NCI-H510A (cell line): ENCODE measurements at regions not wholly inside any gene's neighbourhood (a gene's known extent, or its start where the extent isn't known, plus 50 kb on each side); places are given as distances from the start of the nearest gene placed in this dataset.
"Not testable (repeated sequence)": the region's sequence is repeated elsewhere in the genome, so short reads cannot be mapped to it uniquely, and the experiment has no call there.

Experiments
- DNase-seq: peaks from one replicate; lab custom pipeline; 2025; lab: John Stamatoyannopoulos, UW

DNA sequence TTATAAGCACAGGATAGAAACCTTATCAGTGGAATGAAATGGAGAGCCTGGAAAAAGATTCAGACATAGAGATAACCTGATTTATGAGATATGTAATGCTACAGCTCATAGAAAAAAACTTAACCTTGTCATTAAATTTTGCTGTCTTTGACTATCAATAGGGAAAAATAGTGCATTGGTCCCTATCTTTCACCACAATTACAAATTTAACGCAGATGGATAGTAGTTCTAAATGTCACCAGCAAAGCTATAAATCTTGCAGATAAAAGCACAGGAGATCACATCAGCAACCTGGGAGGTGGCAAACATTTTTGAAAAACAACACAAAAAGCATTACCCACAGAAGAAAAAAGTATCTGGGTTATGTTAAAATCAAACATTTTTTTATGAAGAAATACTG, 831.6 kb downstream of the BRINP3 start:
- DNase-seq = no peak

DNA sequence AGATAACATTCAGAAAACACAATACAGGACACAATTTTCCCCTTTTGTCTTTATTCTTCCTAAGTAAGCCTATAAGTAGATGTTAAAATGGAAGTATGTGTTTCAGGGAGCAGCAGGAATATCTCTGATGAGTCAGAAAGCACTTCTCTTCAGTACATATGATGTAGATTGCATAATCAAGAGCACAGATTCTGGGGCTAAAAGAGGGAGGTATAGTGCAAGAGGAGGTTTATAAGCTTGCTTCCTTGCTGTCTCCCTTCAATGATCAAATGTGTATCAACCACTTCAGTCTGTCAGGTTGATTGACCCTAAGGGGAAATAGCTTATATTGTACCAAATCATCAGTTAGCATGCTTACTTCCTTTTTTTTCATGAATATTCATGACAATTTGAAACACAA, 822.8 kb downstream of the BRINP3 start:
- DNase-seq = no peak

DNA sequence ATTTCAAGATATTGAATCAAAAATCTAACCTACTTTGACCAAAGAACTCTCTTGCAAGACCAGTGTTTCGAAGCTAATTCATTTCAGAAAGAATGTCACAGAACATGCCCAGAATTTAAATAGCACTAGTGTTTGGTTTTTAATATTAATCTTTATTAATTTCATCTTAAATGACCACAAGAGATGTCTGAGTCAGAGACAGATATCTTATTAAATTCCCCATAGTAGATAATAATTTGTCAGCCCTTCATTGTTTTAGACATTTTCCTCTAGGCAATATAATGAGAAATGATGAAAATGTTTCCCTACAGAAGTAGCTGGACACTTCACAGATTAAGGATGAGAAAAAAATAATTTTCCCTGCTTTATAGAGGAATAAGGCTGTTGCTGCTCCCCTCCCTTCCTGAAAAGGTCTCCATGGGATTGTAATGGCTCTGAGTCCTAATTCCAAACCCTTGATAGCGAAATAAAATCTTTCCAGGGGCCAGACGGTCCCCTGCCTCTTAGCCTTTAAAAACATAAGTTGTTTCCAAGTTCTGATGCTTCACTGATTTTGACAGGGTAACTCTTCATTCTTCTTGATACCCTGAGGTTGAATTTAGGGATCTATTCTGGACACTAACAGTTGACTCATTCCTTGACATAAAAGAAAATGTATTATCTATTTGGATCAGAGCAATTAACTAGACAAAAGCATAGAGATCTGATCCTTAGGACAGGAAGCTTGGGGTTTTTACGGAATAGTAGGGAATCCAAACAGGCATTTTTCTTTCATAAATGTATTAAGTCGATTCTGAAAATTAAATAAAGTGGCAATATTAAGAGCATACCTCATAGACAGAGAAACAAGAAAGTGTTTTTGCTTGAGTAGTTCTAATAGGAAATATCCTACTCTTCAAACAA, 820.8 kb downstream of the BRINP3 start:
- DNase-seq = no peak

DNA sequence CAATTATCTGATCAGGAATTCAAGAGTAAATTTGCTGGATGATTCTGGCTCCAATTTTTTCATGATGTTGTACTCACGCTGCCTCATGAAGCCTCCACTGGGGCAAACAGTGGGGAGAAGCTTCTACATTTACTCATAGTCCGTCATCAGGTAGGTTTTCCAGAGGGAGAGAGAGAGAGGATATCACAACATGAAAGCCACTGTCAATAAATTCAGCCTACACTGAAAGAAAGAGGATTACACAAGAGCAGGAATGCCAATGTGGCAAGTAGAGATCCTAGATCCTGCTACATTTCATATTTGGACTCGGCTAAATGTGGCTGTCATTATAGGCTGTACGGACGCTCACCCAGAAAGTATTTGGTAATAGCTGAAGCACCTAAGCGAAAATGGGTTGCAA, 819.9 kb downstream of the BRINP3 start:
- no peak for DNase-seq

DNA sequence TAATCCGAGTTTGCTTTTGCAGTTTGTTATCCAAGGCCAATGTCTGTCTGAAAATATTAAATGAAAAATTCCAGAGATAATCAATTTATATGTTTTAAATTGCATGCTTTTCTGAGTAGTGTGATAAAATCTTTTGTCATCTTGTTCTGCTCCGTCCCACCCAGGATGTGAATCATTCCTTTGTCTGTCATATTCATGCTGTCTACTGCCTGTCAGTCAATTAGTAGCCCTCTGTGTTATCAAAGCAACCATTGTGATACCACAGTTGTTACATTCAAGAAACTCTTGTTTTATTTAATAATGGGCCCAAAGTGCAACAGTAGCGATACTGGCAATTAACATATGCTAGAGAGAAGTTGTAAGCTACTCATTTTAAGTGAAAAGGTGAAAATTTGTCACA, 819.3 kb downstream of the BRINP3 start:
- DNase-seq = no peak

DNA sequence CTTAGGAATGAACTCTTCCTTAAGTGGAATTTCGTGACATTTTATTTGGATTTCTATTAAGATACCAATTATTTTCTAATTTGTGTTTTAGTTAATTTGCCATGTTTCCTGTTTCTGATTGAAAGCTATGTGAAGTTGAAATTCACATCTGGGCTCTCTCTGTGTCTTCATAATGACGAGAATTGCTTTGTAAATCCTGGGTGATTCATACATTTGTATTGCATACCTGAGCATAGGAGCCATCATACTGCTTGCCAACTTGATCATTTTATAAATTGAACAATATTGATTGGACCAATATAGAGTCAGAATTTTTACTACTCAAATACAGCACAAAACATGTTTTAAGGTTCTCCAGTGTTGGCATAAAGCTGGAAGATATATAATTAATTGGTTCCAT, 817.9 kb downstream of the BRINP3 start:
- DNase-seq = no peak

DNA sequence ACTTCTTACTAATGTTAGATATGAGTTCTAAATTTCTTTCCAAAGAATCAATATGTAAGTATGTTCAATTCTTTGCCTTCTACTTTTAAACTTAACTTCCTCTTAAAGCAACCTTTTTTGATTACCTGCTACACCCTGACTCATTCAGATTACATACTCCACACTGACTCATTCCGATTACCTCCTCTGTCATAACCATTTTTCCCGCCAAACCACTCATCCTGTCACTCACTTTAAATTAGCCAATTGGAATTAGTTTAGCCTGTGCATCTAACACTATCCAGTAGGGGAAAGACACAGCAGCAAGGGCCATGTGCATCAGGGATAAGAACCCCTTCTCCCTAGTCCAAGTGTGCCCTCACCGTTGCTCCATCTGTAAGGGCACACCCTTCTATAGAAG, 815.5 kb downstream of the BRINP3 start:
- DNase-seq = no peak

DNA sequence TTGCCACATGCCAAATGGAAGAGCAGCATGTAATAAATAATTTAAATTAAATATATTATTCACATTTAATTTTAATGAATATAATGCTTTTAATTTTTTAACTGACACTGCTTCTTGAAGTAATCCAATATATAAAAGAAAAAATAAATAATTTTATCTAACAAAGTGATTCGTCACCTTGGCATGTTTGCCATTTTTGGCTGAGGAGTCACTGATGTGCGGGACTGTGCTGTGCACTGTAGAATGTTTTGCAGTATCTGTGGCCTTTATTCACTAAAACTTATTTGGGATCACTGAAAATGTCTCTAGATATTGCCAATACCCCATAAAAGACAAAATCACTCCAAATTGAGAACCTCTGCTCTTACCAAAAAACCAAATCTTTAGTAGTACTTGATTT, 807.8 kb downstream of the BRINP3 start:
- DNase-seq = no peak

DNA sequence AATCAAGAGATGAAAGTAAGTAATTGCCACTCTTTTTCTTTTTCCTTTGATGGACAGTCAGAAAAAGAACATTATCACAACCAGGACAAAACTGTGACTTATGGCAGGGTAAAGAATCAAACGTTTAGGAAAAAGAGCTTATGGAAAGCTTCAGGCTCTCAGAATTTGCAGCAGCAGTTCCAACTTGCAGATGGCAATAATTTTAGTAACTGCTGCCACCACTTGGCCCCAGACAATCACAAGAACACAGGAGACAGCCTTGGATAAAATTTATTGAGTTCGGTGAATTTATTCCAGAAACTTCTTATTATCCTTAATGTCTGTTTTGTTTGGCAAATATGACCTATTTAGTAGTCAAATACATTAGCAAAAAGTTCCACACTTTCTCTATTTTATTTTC, 804.4 kb downstream of the BRINP3 start:
- no peak for DNase-seq

DNA sequence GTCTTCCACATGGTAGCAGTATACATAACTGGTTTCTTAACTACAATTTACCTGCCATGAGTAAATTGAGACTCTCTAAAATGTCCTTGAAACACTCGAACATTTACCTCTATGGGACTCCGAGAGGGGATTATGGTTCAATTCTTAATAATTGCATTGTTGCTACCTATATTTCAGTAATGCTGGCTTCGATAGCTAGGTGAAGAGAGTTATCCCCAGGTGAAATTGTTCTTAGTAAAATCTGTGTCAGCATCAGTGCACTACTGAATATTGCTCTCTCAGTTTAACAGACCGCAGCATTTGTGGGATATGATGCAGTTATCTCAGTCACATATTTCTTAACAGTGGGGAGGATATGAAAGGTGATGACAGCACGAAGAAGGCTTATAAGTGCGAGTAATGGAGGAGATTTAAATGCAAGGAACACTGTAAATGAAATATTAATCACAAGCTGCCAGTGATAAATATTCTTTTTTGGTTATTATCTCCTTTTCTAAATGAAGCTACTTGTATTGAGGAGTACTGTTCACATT, 801.9 kb downstream of the BRINP3 start:
- DNase-seq = no peak

DNA sequence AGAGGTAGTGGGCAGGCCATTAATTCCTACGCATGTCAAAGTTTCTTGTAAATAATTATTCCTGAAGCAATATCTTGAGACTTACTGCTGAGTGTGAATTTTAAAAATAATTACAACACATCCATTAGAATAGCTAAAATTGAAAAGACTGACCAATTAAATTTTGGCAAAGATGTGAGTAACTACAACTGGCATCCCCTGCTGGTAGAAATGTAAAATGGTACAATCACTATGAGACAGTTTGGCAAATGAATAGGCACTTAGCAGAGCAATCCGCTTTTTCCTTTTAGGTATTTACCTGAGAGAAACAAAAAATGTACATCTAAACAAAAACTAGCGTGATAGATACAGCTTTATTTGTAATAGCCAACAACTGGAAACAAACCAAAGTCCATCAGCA, 798.9 kb downstream of the BRINP3 start:
- DNase-seq = no peak

DNA sequence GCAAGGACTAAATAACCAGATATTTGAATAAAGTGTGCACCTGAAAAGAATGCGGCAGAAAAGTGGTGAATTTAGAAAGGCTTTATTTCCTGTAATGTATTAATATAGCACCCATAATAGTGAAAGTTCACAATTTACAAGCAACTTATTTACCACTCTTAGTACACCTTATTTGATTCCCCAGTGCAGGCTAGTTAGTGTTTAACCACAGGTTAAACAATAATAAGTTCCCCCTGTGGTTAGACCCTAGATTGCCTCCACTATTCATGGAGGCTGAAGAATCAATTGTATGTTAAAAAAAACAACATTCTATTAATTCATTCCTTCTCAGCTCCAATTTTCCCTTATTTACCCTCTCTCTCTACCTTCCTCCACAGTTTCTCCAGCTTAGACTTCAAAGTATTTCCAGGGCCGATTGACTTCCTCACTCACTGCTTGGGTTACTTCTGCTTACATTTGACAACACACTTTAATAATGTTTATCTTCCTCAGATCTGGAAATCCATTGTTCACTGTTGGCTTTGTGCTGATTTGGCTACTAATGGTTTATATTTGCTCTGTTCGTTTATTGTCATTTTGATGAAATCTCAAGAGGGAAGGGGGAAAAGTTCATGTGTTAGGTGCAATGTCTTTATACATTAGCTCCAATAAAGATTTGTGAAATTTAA, 796.3 kb downstream of the BRINP3 start:
- no peak for DNase-seq

DNA sequence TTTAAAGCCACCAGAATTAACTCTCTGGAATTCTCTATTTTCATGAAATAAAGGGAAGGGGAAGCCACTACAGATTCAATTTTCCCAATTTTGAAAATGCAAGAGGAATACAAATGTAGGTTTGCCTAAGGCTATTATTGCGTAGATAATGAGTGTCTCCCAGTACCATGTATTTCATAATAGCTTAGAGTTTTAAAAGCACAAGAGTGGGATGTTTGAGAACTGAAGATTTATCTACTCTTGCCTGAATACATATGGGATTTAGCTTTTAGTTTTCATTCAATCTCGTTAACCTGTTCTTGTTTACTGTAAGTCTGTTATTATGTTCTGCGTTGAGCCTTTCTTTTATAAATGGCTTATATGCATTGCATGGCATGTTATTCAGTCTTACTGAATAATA, 795.1 kb downstream of the BRINP3 start:
- DNase-seq = no peak

DNA sequence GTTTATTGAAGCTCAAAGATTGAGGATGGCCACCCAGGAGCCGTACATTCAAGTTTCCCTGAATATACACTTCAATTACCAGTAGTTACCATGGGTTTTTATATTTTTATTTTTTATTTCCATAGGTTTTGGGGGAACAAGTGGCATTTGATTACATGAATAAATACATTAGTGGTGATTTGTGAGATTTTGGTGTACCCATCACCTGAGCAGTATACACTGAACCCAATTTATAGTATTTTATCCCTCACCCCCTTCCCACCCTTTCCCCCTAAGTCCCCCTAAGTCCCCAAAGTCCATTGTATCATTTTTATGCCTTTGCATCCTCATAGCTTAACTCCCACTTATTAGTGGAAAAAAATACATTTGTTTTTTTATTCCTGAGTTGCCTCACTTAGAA, 791.4 kb downstream of the BRINP3 start:
- no peak for DNase-seq

DNA sequence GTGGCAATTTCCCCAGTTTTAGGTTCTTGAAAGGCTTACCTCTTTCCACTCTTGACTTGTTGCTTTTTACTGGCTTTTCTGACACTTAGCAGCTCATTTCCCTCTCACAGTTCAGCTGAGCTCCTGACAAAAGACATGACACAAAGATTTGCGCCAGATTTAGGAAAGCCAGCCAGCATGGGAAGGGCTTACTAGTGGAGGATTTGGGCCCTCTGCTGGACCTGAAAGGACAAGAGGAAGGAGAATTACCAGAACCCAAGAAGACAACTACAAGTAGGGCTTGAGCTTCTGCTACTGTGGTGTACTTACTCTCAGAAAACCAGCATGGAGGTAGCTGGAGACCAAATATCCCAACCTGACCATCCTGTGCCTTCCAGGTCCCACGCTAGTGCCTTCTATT, 784.5 kb downstream of the BRINP3 start:
- DNase-seq = no peak

DNA sequence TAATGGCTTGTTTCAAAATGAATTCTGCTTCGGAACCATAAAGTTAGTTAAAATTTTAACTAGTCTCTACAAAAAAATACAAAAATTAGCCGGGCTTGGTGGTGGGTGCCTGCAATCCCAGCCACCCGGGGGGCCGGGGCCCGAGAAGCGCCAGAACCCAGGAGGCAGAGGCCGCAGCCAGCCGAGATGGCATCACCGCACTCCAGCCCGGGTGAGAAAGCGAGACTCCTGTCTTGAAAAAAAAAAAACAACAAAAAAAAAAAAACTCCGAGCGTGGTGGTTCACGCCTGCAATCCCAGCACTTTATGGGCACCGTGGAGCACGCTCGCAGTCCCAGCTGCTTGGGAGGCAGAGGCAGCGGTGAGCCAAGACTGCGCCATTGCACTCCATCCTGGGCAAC, 781.4 kb downstream of the BRINP3 start:
- DNase-seq = no peak

DNA sequence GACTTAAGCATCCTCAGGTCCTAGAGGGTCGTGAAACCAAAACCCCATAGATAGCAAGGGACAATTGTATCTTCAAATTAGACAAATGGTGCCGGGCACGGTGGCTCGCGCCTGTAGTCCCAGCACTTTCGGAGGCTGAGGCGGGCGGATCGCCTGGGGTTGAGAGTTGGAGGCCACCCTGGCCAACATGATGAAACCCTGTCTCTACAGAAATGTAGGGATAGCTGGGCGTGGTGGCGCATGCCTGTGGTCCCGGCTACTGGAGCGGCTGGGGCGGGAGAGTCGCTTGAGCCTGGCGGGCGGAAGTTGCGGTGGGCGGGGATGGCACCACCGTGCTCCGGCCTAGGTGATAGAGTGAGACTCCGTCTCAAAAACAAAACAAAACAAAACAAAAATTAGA, 780.6 kb downstream of the BRINP3 start:
- no peak for DNase-seq

DNA sequence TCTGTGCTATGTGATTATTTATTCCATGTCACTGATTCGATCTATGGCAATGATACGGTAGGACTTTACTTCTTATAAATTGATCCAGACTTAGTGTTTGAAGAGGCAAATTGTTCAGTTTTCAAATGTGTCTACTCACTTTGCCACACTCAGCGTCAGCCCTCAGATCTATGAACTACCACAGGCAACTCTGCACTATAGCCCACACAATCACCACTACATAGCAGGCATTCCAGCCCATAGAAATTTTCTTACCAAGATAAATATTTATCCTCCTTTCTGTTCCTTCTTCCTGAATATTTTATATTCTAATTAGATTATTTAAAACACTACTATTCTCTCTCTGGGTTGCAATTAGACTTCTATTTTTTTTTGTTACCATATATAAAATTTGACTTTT, 776.1 kb downstream of the BRINP3 start:
- no peak for DNase-seq

DNA sequence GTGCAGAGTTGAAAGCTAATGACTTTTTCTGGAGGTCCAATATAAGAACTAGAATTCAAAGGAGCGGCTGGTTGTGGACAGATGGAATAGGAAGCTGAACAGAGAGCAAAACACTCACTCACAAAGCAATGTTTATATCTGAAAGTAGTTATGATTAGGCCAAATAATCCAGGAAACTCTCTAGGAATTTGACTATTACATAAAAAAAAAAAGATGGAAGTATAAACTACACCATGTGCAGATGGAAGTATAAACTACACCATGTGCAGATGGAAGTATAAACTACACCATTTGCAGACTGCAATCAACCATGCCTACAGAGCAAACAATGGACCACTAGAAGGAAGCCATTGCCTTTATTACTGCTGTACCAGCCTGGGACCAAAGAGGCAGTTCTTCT, 771.1 kb downstream of the BRINP3 start:
- DNase-seq = no peak

DNA sequence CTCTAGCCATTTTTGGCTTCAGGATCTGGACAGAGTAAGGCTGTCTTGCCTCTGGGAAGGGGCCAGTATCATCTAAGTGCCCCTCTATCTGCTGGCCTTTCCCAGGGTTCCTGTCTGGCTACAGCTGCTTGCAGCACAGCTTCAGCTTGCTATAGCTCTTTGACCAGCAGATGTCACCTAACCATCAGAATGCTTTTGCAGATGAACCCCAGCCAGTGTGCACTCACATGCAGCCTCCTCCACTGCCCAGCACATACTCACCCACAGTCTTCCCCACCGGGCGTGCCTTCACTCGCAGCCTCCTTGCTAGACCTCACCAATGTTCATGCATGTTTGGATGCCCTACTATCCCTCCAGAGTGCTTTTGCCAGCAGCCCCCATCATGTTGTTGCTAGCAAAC, 769.0 kb downstream of the BRINP3 start:
- no peak for DNase-seq

DNA sequence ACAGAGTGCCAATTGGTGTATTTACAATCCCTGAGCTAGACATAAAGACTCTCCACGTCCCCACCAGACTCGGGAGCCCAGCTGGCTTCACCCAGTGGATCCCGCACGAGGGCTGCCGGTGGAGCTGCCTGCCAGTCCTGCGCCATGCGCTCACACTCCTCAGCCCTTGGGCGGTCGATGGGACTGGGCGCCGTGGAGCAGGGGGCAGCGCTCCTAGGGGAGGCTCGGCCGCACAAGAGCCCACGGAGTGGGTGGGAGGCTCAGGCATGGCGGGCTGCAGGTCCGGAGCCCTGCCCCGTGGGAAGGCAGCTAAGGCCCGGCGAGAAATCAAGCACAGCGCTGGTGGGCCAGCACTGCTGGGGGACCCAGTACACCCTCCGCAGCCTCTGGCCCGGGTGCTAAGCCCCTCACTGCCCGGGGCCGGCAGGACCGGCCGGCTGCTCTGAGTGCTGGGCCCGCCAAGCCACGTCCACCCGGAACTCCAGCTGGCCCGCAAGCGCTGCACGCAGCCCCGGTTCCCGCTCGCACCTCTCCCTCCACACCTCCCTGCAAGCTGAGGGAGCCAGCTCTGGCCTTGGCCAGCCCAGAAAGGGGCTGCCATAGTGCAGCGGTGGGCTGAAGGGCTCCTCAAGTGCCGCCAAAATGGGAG, 759.4 kb downstream of the BRINP3 start:
- not testable (repeated sequence) for DNase-seq

DNA sequence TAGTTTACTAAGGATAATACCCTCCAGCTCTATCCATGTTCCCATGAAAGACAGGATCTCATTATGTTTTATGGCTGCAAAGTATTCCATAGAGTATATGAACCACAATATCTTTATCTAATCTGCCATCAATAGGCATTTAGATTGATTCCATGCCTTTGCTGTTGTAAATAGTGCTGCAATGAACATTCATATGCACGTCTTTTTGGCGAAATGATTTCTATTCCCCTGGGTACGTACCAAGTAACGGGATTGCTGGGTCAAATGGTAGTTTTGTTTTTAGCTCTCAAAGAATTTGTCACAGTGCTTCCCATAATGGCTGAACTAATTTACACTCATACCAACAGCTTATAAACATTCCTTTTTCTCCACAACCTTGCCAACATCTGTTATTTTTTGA, 750.9 kb downstream of the BRINP3 start:
- DNase-seq = no peak

DNA sequence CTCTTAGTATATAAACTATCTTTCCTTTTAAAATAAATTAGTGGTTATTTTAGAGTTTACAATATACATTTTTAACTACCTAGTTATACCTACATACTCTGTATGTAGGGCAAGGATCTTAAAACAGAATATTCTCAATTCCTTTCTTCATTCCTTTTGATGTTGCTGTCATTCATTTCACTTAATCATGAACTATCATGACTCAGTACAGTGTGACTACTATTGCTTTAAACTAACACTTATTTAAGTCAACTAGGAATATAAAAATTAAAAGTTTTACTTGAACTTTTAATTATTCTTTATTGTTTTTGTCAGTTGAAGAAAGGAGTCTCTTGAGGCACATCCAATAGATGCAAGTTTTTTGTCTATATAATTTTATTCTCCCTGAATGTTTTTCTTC, 726.4 kb downstream of the BRINP3 start:
- no peak for DNase-seq
